Liver (tissue), 8 donors: ENCODE measurements at regions not wholly inside any gene's neighbourhood (a gene's known extent, or its start where the extent isn't known, plus 50 kb on each side); places are given as distances from the start of the nearest gene placed in this dataset.

Experiments used
- DNase-seq: peaks from one replicate; pipeline ENCODE4 v3.0.0-alpha.2; 2017; ENCODE audit warnings: low spot score
- H3K27ac ChIP-seq, 2 donors: one replicate each; pipeline ENCODE4 v1.7.0; 2013; ENCODE audit warnings: inconsistent platforms in 2 of 2, low read length in 2 of 2, control low read depth in 1 of 2, low read depth in 1 of 2, mild to moderate bottlenecking in 1 of 2
- H3K27me3 ChIP-seq, 4 donors: one replicate each; pipeline versions ENCODE4 v1.6.1 to v1.7.0; 2013; ENCODE audit warnings: low read length in 3 of 4, inconsistent platforms in 1 of 4, mild to moderate bottlenecking in 1 of 4, moderate library complexity in 1 of 4; ENCODE audit not compliant: control insufficient read depth in 4 of 4, insufficient read depth in 4 of 4
- H3K36me3 ChIP-seq, 4 donors: one replicate each; pipeline versions ENCODE4 v1.6.1 to v1.7.0; 2013; ENCODE audit warnings: low read length in 3 of 4, mild to moderate bottlenecking in 3 of 4, low read depth in 1 of 4, moderate library complexity in 1 of 4; ENCODE audit not compliant: control insufficient read depth in 4 of 4, insufficient read depth in 3 of 4
- H3K4me1 ChIP-seq, 4 donors: one replicate each; pipeline versions ENCODE4 v1.6.1 to v1.7.0; 2013; ENCODE audit warnings: low read length in 3 of 4, mild to moderate bottlenecking in 3 of 4, moderate library complexity in 1 of 4; ENCODE audit not compliant: control insufficient read depth in 4 of 4, insufficient read depth in 4 of 4
- H3K4me3 ChIP-seq, 3 donors: one replicate each; pipeline versions ENCODE4 v1.6.1 to v1.7.0; 2013; ENCODE audit warnings: low read length in 3 of 3, control low read depth in 1 of 3, low read depth in 1 of 3, mild to moderate bottlenecking in 1 of 3
- H3K9ac ChIP-seq, 2 donors: one replicate each; pipeline ENCODE4 v1.7.0; 2013; ENCODE audit warnings: low read length in 2 of 2, mild to moderate bottlenecking in 2 of 2, moderate library complexity in 2 of 2, control low read depth in 1 of 2, low read depth in 1 of 2
- H3K9me3 ChIP-seq, 4 donors: one replicate each; pipeline versions ENCODE4 v1.6.1 to v1.7.0; 2013; ENCODE audit warnings: low read length in 3 of 4; ENCODE audit not compliant: control insufficient read depth in 4 of 4
- EGR1 ChIP-seq, 2 donors: IDR thresholded peaks; 2 replicates each; pipeline ENCODE4 v1.6.1; 2016 to 2018; ENCODE audit warnings: antibody characterized with exemption in 2 of 2, low read depth in 2 of 2
- FOXA1 ChIP-seq: IDR thresholded peaks from 2 replicates; pipeline ENCODE4 v1.6.1; 2016; ENCODE audit warnings: antibody characterized with exemption
- FOXA2 ChIP-seq: IDR thresholded peaks from 2 replicates; pipeline ENCODE4 v1.6.1; 2016; ENCODE audit warnings: antibody characterized with exemption
- GABPA ChIP-seq, 2 donors: IDR thresholded peaks in 1 of 2; conservative IDR thresholded peaks in 1 of 2; 2 replicates each; pipeline ENCODE4 v1.6.1; 2016; ENCODE audit warnings: antibody characterized with exemption in 2 of 2, mild to moderate bottlenecking in 1 of 2, moderate library complexity in 1 of 2
- HNF4A ChIP-seq, 2 donors: conservative IDR thresholded peaks; 2 replicates each; pipeline ENCODE4 v1.6.1; 2016; ENCODE audit warnings: antibody characterized with exemption in 2 of 2, mild to moderate bottlenecking in 2 of 2
- HNF4G ChIP-seq: IDR thresholded peaks from 2 replicates; pipeline ENCODE4 v1.6.1; 2016; ENCODE audit warnings: antibody characterized with exemption
- JUND ChIP-seq, 2 donors: IDR thresholded peaks; 2 replicates each; pipeline ENCODE4 v1.6.1; 2016; ENCODE audit warnings: antibody characterized with exemption in 2 of 2
- MAX ChIP-seq: IDR thresholded peaks from 2 replicates; pipeline ENCODE4 v1.6.1; 2016; ENCODE audit warnings: antibody characterized with exemption
- NR2F2 ChIP-seq: IDR thresholded peaks from 2 replicates; pipeline ENCODE4 v1.6.1; 2016; ENCODE audit warnings: antibody characterized with exemption
- RAD21 ChIP-seq, 2 donors: IDR thresholded peaks; 2 replicates each; pipeline ENCODE4 v1.6.1; 2016; ENCODE audit warnings: antibody characterized with exemption in 2 of 2, mild to moderate bottlenecking in 2 of 2
- RXRA ChIP-seq, 2 donors: IDR thresholded peaks; 2 replicates each; pipeline ENCODE4 v1.6.1; 2017 to 2018; ENCODE audit warnings: antibody characterized with exemption in 2 of 2, mild to moderate bottlenecking in 1 of 2
- SP1 ChIP-seq: IDR thresholded peaks from 2 replicates; pipeline ENCODE4 v1.6.1; 2018; ENCODE audit warnings: antibody characterized with exemption, mild to moderate bottlenecking
- TAF1 ChIP-seq: conservative IDR thresholded peaks from 2 replicates; pipeline ENCODE4 v1.6.1; 2016; ENCODE audit warnings: antibody characterized with exemption, mild to moderate bottlenecking
- YY1 ChIP-seq: IDR thresholded peaks from 2 replicates; pipeline ENCODE4 v1.6.1; 2016; ENCODE audit warnings: antibody characterized with exemption, mild to moderate bottlenecking
- WGBS: extraction: QIAGEN DNeasy Blood & Tissue Kit; methylation state at CpG from one replicate; pipeline ENCODE4 v1.1.7; 2013; 5-methylcytosine and 5-hydroxymethylcytosine counted together
- TF ChIP-seq, protein P1 (sequence below): IDR thresholded peaks from 2 replicates; pipeline ENCODE4 v1.6.1; 2016; ENCODE audit warnings: antibody characterized with exemption
- TF ChIP-seq, protein P2 (sequence below): IDR thresholded peaks from 2 replicates; pipeline ENCODE4 v1.6.1; 2016; ENCODE audit warnings: antibody characterized with exemption, mild to moderate bottlenecking
- TF ChIP-seq, protein P3 (sequence below): IDR thresholded peaks from 2 replicates; pipeline ENCODE4 v1.6.1; 2016; ENCODE audit warnings: antibody characterized with exemption
- TF ChIP-seq, protein P4 (sequence below): fragments of 150-350 bp; IDR thresholded peaks from 2 replicates; pipeline ENCODE4 v1.5.1; 2017; ENCODE audit warnings: improper control_type of control experiment, low read depth, low read length; ENCODE audit not compliant: missing input control
- donor health status: healthy.
- donor health status: healthy.
- donor health status: healthy.
- donor health status: healthy.
- donor health status: healthy.

DNA sequence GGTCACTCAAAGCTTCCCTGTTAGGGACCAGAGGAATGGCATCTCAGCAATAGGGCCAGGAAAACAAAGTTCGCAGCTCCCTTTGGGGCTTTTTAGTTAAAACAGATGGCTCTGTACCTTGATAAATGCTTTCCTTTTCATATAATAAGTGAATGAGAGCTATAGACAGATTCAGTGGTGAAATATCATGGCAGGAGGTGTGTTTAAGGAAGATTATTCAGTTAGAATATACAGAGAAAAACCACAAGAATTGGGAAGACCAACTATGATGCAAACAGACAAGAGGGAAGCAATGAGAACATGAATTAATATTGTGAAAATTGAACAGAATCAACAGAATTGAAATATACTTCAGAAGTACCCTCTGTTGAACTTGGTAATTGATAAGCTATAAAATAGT, 379.4 kb downstream of the PLPP3 start:
- no peaks in the 10 kb centered on the region for H3K36me3 ChIP-seq
- no peak overlapping the region for H3K4me3 ChIP-seq
- TF ChIP-seq FOXA1 (no peak), GABPA (IDR thresholded peaks at IDR 0.05 in 1 of 2, conservative IDR thresholded peaks at IDR 0.05 in 1 of 2) (no peak)
- H3K27me3 ChIP-seq, result no peaks in the 10 kb centered on the region
- DNase-seq, result no peak
- H3K9ac ChIP-seq, result no peak overlapping the region
- H3K9me3 ChIP-seq, result no peaks in the 10 kb centered on the region
- H3K27ac ChIP-seq, result no peak overlapping the region
- H3K4me1 ChIP-seq, result no peaks in the 10 kb centered on the region
- WGBS, result 91% methylated on average over 1 of the region's 1 CpG

- Histone ChIP-seq H3K9me3 (no peaks in the 10 kb centered on the region), H3K4me1 (no peaks in the 10 kb centered on the region), H3K27ac (no peak overlapping the region), H3K27me3 (no peaks in the 10 kb centered on the region), H3K36me3 (no peaks in the 10 kb centered on the region), H3K4me3 (no peak overlapping the region), H3K9ac (no peak overlapping the region)
- WGBS, result 87% methylated on average over 2 of the region's 2 CpGs
- no peak for DNase-seq
- TF ChIP-seq HNF4G (no peak), SP1 (no peak), TAF1 (no peak), FOXA1 (no peak)
- TF ChIP-seq, protein P1, sequence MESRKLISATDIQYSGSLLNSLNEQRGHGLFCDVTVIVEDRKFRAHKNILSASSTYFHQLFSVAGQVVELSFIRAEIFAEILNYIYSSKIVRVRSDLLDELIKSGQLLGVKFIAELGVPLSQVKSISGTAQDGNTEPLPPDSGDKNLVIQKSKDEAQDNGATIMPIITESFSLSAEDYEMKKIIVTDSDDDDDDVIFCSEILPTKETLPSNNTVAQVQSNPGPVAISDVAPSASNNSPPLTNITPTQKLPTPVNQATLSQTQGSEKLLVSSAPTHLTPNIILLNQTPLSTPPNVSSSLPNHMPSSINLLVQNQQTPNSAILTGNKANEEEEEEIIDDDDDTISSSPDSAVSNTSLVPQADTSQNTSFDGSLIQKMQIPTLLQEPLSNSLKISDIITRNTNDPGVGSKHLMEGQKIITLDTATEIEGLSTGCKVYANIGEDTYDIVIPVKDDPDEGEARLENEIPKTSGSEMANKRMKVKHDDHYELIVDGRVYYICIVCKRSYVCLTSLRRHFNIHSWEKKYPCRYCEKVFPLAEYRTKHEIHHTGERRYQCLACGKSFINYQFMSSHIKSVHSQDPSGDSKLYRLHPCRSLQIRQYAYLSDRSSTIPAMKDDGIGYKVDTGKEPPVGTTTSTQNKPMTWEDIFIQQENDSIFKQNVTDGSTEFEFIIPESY, result no peak
These were observed 380.3 kb downstream of the PLPP3 start for GRCh38 chr1:56199061-56199460.

DNA sequence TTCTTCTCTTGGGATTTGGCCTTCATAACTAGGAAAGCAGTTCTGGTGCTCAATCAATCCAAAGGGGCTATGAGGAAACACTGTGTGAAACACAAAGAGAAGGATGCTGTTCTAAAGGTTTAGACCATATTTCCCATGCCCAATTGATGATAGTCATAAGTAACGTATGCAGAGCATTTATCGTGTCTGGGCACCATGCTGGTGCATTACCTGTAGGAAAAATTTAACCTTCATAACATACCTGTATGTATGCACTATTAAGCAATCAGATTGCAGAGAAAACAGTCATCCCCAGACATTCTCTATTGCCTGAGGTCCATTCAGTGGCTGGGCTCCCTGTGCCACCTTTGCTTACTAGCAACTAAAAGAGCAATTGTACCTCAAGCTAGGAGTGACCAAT, 381.4 kb downstream of the PLPP3 start:
- Histone ChIP-seq H3K9me3 (no peaks in the 10 kb centered on the region), H3K27ac (no peak overlapping the region), H3K36me3 (no peaks in the 10 kb centered on the region), H3K27me3 (no peaks in the 10 kb centered on the region), H3K9ac (no peak overlapping the region), H3K4me1 (no peaks in the 10 kb centered on the region), H3K4me3 (no peak overlapping the region)
- TF ChIP-seq HNF4G (no peak), NR2F2 (no peak), EGR1 (IDR thresholded peaks at IDR 0.05; ENCODE audit: low read depth in 2 of 2) (no peak), HNF4A (conservative IDR thresholded peaks at IDR 0.05) (no peak), RXRA (IDR thresholded peaks at IDR 0.05) (no peak), SP1 (no peak), RAD21 (IDR thresholded peaks at IDR 0.05) (no peak), JUND (IDR thresholded peaks at IDR 0.05) (no peak), TAF1 (no peak), GABPA (IDR thresholded peaks at IDR 0.05 in 1 of 2, conservative IDR thresholded peaks at IDR 0.05 in 1 of 2) (no peak), MAX (no peak), FOXA1 (no peak), YY1 (no peak), FOXA2 (no peak)
- TF ChIP-seq, protein P2, sequence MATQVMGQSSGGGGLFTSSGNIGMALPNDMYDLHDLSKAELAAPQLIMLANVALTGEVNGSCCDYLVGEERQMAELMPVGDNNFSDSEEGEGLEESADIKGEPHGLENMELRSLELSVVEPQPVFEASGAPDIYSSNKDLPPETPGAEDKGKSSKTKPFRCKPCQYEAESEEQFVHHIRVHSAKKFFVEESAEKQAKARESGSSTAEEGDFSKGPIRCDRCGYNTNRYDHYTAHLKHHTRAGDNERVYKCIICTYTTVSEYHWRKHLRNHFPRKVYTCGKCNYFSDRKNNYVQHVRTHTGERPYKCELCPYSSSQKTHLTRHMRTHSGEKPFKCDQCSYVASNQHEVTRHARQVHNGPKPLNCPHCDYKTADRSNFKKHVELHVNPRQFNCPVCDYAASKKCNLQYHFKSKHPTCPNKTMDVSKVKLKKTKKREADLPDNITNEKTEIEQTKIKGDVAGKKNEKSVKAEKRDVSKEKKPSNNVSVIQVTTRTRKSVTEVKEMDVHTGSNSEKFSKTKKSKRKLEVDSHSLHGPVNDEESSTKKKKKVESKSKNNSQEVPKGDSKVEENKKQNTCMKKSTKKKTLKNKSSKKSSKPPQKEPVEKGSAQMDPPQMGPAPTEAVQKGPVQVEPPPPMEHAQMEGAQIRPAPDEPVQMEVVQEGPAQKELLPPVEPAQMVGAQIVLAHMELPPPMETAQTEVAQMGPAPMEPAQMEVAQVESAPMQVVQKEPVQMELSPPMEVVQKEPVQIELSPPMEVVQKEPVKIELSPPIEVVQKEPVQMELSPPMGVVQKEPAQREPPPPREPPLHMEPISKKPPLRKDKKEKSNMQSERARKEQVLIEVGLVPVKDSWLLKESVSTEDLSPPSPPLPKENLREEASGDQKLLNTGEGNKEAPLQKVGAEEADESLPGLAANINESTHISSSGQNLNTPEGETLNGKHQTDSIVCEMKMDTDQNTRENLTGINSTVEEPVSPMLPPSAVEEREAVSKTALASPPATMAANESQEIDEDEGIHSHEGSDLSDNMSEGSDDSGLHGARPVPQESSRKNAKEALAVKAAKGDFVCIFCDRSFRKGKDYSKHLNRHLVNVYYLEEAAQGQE, result no peak
- TF ChIP-seq, protein P3, sequence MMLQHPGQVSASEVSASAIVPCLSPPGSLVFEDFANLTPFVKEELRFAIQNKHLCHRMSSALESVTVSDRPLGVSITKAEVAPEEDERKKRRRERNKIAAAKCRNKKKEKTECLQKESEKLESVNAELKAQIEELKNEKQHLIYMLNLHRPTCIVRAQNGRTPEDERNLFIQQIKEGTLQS, result no peak
- TF ChIP-seq, protein P1, result no peak
- TF ChIP-seq, protein P4, sequence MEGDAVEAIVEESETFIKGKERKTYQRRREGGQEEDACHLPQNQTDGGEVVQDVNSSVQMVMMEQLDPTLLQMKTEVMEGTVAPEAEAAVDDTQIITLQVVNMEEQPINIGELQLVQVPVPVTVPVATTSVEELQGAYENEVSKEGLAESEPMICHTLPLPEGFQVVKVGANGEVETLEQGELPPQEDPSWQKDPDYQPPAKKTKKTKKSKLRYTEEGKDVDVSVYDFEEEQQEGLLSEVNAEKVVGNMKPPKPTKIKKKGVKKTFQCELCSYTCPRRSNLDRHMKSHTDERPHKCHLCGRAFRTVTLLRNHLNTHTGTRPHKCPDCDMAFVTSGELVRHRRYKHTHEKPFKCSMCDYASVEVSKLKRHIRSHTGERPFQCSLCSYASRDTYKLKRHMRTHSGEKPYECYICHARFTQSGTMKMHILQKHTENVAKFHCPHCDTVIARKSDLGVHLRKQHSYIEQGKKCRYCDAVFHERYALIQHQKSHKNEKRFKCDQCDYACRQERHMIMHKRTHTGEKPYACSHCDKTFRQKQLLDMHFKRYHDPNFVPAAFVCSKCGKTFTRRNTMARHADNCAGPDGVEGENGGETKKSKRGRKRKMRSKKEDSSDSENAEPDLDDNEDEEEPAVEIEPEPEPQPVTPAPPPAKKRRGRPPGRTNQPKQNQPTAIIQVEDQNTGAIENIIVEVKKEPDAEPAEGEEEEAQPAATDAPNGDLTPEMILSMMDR, result no peak
- 98% methylated on average over 2 of the region's 2 CpGs for WGBS
- DNase-seq, result no peak
